Natural killer cell treated with Interleukin-12 subunit alpha and Interleukin-12 subunit beta and Interleukin-15 and Interleukin-18, amount 100 ng/mL, for 72 hours (primary cell): ENCODE measurements at regions not wholly inside any gene's neighbourhood (a gene's known extent, or its start where the extent isn't known, plus 50 kb on each side); places are given as distances from the start of the nearest gene placed in this dataset.

ENCODE experiments used
- ATAC-seq, 2 donors: fragments of 150-1000 bp; cut with Tn5 transposase in 1 of 2; sonication (Bioruptor Pico), chemical (Tn5 transposase) in 1 of 2; 2 replicates each; pipeline ENCODE4 v1.10.0; 2021
- DNase-seq: peaks from one replicate; pipeline ENCODE4 v3.0.0; 2022; ENCODE audit warnings: low spot score
- H3K27ac Mint-ChIP-seq, 2 donors: 1 replicate in 1 of 2; 2 replicates in 1 of 2; pipeline ENCODE4 v1.8.0; 2022; ENCODE audit warnings: mixed read lengths in 2 of 2, mild to moderate bottlenecking in 1 of 2, moderate library complexity in 1 of 2
- H3K27me3 Mint-ChIP-seq, 2 donors: 1 replicate in 1 of 2; 2 replicates in 1 of 2; pipeline ENCODE4 v1.8.0; 2022; ENCODE audit warnings: mixed read lengths in 2 of 2
- H3K36me3 Mint-ChIP-seq: one replicate; pipeline ENCODE4 v1.8.0; 2022; ENCODE audit warnings: mixed read lengths
- H3K4me1 Mint-ChIP-seq, 2 donors: 1 replicate in 1 of 2; 2 replicates in 1 of 2; pipeline ENCODE4 v1.8.0; 2022; ENCODE audit warnings: low read depth in 2 of 2, mixed read lengths in 2 of 2, mild to moderate bottlenecking in 1 of 2
- H3K4me3 Mint-ChIP-seq: one replicate; pipeline ENCODE4 v1.8.0; 2022; ENCODE audit warnings: mixed read lengths
- H3K9me3 Mint-ChIP-seq: 2 replicates; pipeline ENCODE4 v1.8.0; 2022; ENCODE audit warnings: mixed read lengths

- no peak for DNase-seq
- Mint-ChIP-seq H3K36me3 (no peaks in the 10 kb centered on the region), H3K27ac (no peak overlapping the region), H3K9me3 (no peaks in the 10 kb centered on the region), H3K27me3 (peaks cover 0 to 12% of the 10 kb centered on the region in 2 donors), H3K4me3 (no peak overlapping the region), H3K4me1 (no peaks in the 10 kb centered on the region)
- no peak for ATAC-seq
Observed at GRCh38 chr1:230002164-230002803, 64.8 kb upstream of the GALNT2 start.

- Mint-ChIP-seq H3K9me3 (no peaks in the 10 kb centered on the region), H3K4me3 (no peak overlapping the region), H3K4me1 (no peaks in the 10 kb centered on the region), H3K27ac (no peak overlapping the region), H3K36me3 (no peaks in the 10 kb centered on the region), H3K27me3 (peaks cover 0 to 12% of the 10 kb centered on the region in 2 donors)
- DNase-seq (no peak), ATAC-seq (peak in 1 of 2 donors; percentile 6)
Observed at GRCh38 chr1:230003409-230003808, 63.6 kb upstream of the GALNT2 start.

DNA sequence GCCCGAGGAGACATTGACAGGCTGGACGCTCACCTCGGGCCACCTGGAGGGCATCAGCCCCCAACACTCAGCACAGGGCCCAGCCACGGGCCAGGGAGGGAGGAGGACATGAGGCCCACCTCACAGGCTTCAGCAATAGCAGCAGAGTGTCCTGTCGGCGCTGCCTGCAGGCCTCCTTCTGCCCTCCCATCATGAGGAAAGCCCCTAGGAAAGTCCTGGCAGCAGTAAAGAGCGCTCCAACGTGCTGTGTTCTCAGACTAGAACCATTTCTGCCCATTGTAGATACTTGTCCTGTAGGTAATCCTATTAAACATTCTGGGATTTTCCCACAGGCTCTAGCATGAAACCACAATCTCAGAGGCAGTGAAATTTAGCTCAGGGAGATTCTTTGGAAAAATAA lies 62.0 kb upstream of the GALNT2 start:
- H3K4me1 Mint-ChIP-seq, result no peaks in the 10 kb centered on the region
- H3K9me3 Mint-ChIP-seq, result no peaks in the 10 kb centered on the region
- H3K27me3 Mint-ChIP-seq, result peaks cover 0 to 7% of the 10 kb centered on the region in 2 donors
- H3K4me3 Mint-ChIP-seq, result no peak overlapping the region
- H3K36me3 Mint-ChIP-seq, result no peaks in the 10 kb centered on the region
- ATAC-seq, result no peak
- no peak overlapping the region for H3K27ac Mint-ChIP-seq
- DNase-seq, result no peak

GRCh38 chr1:230008721-230009120 lies 58.3 kb upstream of the GALNT2 start:
- ATAC-seq (no peak), DNase-seq (no peak)
- peaks cover 2 to 8% of the 10 kb centered on the region in 2 donors for H3K27me3 Mint-ChIP-seq
- no peak overlapping the region for H3K4me3 Mint-ChIP-seq
- no peaks in the 10 kb centered on the region for H3K4me1 Mint-ChIP-seq
- H3K36me3 Mint-ChIP-seq, result no peaks in the 10 kb centered on the region
- no peak overlapping the region for H3K27ac Mint-ChIP-seq
- H3K9me3 Mint-ChIP-seq, result no peaks in the 10 kb centered on the region

- Mint-ChIP-seq H3K36me3 (no peaks in the 10 kb centered on the region), H3K27ac (no peak overlapping the region), H3K4me3 (no peak overlapping the region), H3K4me1 (no peaks in the 10 kb centered on the region), H3K27me3 (peaks cover 8 to 10% of the 10 kb centered on the region in 2 donors), H3K9me3 (no peaks in the 10 kb centered on the region)
- DNase-seq (peak; percentile 57), ATAC-seq (peak; percentile 46 to 52)
Observed at GRCh38 chr1:230009611-230010313, 57.3 kb upstream of the GALNT2 start.

DNA sequence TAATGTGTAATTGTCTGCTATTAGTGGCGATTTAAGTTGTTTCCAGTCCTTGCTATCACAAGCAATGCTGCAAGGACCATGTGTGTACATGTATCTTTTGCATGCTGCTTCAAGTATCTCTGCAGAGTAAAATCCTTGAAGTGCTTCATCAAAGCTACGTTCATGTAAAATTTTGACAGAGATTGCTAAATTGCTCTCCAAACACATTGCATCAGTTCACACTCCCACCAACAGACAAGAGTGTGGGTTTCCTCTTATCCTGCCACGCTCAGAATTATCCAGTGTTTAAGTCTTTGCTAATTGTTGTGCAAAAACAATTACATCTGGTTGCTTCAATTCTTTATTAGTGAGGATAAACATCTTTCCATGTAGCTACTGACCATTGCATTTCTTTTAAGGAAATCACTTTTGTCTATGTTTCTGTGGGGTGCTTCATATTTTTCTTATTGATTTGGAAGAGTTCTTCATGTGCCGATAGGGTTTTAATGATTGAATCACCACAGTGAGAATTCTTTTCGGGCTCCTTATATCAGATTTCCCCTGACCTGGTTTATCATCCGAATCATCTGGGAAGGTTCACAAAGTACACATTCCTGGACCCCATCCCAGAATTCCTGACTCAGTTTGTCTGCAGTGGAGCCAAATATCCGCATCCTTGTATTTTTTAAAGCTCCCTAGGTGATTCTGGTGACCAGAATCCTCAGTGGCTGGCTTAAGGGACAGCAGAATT lies 56.3 kb upstream of the GALNT2 start:
- H3K4me3 Mint-ChIP-seq, result no peak overlapping the region
- peak; percentile 15 for DNase-seq
- H3K27me3 Mint-ChIP-seq, result peaks cover 8 to 10% of the 10 kb centered on the region in 2 donors
- H3K9me3 Mint-ChIP-seq, result no peaks in the 10 kb centered on the region
- H3K27ac Mint-ChIP-seq, result no peak overlapping the region
- no peak for ATAC-seq
- H3K36me3 Mint-ChIP-seq, result no peaks in the 10 kb centered on the region
- H3K4me1 Mint-ChIP-seq, result no peaks in the 10 kb centered on the region

DNA sequence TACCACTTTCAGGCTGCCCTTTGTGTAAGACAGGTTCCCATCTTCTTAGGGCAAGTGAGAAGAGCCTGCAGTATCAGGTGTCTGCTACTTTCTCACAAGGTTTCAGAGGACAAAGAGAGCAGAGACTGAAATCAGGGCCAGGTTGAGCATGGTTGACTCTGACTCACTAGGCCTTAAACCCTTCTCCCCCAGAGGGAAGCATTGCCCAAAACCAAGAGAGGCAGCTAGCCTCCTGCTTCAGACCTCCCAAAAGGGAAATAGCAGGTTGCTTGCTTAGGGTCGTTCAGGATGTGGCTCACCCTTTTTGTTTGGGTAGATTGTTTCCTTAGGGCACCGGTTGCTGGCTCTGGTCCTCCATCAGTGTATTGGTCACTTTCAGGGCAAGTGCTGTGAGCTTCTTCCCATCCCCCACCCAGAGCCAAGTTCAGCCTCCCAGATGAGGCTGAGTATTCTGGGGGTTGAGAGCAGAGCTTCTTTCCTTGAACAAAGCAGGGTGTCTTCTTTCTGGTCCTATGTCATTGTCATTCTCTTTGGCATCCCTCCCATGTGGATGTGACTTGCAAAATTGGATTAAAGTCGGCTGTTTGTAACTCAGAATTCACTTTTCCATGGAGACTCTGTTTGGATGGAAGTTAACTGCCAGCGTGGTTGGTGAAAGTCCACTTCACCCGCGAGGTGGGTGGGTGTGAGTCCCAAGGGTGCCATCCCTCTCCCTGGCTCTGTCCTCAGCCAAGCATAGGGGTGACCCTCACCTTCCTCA lies 55.5 kb upstream of the GALNT2 start:
- ATAC-seq, result no peak
- Mint-ChIP-seq H3K27me3 (peaks cover 8 to 10% of the 10 kb centered on the region in 2 donors), H3K9me3 (no peaks in the 10 kb centered on the region)

GRCh38 chr1:230012093-230012393 lies 55.0 kb upstream of the GALNT2 start:
- Mint-ChIP-seq H3K4me1 (no peaks in the 10 kb centered on the region), H3K27me3 (peaks cover 6 to 10% of the 10 kb centered on the region in 2 donors), H3K36me3 (no peaks in the 10 kb centered on the region), H3K27ac (no peak overlapping the region), H3K9me3 (no peaks in the 10 kb centered on the region), H3K4me3 (no peak overlapping the region)
- DNase-seq, result no peak
- no peak for ATAC-seq

More for the DNA sequence above, 55.5 kb upstream of the GALNT2 start:
- H3K4me1 Mint-ChIP-seq, result no peaks in the 10 kb centered on the region
- no peak overlapping the region for H3K4me3 Mint-ChIP-seq
- DNase-seq, result peak; percentile 31
- H3K27ac Mint-ChIP-seq, result no peak overlapping the region
- no peaks in the 10 kb centered on the region for H3K36me3 Mint-ChIP-seq

DNA sequence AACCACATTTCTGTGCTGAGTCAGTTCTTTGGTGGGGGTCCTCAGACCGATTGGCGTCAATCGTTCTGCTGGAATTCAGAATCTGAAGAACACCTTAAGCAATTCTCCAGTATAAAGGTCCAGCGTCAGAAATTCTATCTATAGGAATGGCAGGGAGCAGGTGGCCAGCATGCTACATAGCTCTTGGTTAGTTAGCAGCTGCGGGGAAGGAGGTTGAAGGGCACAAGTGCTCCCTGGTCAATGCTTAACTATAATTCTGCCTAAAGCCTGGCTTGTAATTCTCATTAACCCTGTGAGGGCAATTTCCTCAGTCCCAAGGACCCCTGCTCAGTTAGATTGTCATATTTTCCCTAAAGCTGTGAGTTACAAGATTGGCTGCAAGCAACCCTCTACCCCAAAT lies 54.3 kb upstream of the GALNT2 start:
- Mint-ChIP-seq H3K36me3 (no peaks in the 10 kb centered on the region), H3K27ac (no peak overlapping the region), H3K27me3 (peaks cover 7 to 10% of the 10 kb centered on the region in 2 donors), H3K4me1 (no peaks in the 10 kb centered on the region), H3K9me3 (no peaks in the 10 kb centered on the region), H3K4me3 (no peak overlapping the region)
- ATAC-seq (no peak), DNase-seq (no peak)

- no peak overlapping the region for H3K27ac Mint-ChIP-seq
- ATAC-seq (no peak), DNase-seq (no peak)
- H3K9me3 Mint-ChIP-seq, result no peaks in the 10 kb centered on the region
- no peaks in the 10 kb centered on the region for H3K36me3 Mint-ChIP-seq
- H3K27me3 Mint-ChIP-seq, result peaks cover 8 to 16% of the 10 kb centered on the region in 2 donors
- no peaks in the 10 kb centered on the region for H3K4me1 Mint-ChIP-seq
- H3K4me3 Mint-ChIP-seq, result no peak overlapping the region
Observed at GRCh38 chr1:230016159-230016558, 50.9 kb upstream of the GALNT2 start.
